Osteocyte (in vitro differentiated cells): ENCODE measurements at regions not wholly inside any gene's neighbourhood (a gene's known extent, or its start where the extent isn't known, plus 50 kb on each side); places are given as distances from the start of the nearest gene placed in this dataset.
A peak's percentile ranks its signal among the peaks of the same experiment; 100 is the strongest.

Experiments
- DNase-seq: peaks from one replicate; pipeline ENCODE4 v3.0.0; 2021; ENCODE audit warnings: mixed read lengths; ENCODE audit not compliant: unreplicated experiment; ENCODE audit errors: extremely low spot score
- H3K27ac Mint-ChIP-seq: one replicate; pipeline ENCODE4 v1.8.0; 2021; ENCODE audit warnings: mild to moderate bottlenecking, mixed read lengths; ENCODE audit not compliant: unreplicated experiment
- H3K27me3 Mint-ChIP-seq: one replicate; pipeline ENCODE4 v1.8.0; 2021; ENCODE audit warnings: mixed read lengths; ENCODE audit not compliant: unreplicated experiment
- H3K36me3 Mint-ChIP-seq: one replicate; pipeline ENCODE4 v1.8.0; 2021; ENCODE audit warnings: mixed read lengths; ENCODE audit not compliant: unreplicated experiment
- H3K4me1 Mint-ChIP-seq: one replicate; pipeline ENCODE4 v1.8.0; 2021; ENCODE audit warnings: mixed read lengths; ENCODE audit not compliant: unreplicated experiment
- H3K4me3 Mint-ChIP-seq: one replicate; pipeline ENCODE4 v1.8.0; 2021; ENCODE audit warnings: mild to moderate bottlenecking, moderate library complexity, mixed read lengths; ENCODE audit not compliant: unreplicated experiment
- H3K9me3 Mint-ChIP-seq: one replicate; pipeline ENCODE4 v1.8.0; 2021; ENCODE audit warnings: mixed read lengths; ENCODE audit not compliant: unreplicated experiment
- TF ChIP-seq, protein P1 (sequence below): fragments of 200-600 bp; sonication (generic); IDR thresholded peaks from 2 replicates; pipeline ENCODE4 v1.5.0; 2021; ENCODE audit warnings: antibody characterized with exemption, mild to moderate bottlenecking, moderate library complexity

DNA sequence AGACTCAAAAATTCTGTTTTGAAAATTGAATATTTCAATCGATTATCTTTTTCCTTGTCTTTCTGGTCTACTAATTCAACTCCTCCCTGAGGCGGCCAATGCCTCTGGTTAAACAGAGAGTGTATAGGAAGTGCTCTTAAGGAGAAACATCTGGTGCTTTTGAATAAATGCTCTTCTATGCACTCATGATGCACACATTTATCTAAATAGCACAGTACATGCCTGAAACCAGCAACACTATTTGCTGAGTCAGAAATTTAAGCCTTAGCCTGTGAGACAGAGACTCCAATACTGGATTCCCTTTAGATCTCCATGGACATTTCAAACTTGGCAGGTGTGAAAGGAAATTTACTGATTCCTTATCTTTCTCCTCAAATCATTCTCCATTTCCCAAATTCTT is 118.6 kb downstream of the SLIT2 start:
- Mint-ChIP-seq H3K27ac (peak overlapping the region; percentile 85), H3K9me3 (no peaks in the 10 kb centered on the region), H3K4me3 (no peak overlapping the region), H3K36me3 (no peaks in the 10 kb centered on the region), H3K27me3 (no peaks in the 10 kb centered on the region), H3K4me1 (peaks cover 60% of the 10 kb centered on the region)
- DNase-seq: no peak
- TF ChIP-seq, protein P1, sequence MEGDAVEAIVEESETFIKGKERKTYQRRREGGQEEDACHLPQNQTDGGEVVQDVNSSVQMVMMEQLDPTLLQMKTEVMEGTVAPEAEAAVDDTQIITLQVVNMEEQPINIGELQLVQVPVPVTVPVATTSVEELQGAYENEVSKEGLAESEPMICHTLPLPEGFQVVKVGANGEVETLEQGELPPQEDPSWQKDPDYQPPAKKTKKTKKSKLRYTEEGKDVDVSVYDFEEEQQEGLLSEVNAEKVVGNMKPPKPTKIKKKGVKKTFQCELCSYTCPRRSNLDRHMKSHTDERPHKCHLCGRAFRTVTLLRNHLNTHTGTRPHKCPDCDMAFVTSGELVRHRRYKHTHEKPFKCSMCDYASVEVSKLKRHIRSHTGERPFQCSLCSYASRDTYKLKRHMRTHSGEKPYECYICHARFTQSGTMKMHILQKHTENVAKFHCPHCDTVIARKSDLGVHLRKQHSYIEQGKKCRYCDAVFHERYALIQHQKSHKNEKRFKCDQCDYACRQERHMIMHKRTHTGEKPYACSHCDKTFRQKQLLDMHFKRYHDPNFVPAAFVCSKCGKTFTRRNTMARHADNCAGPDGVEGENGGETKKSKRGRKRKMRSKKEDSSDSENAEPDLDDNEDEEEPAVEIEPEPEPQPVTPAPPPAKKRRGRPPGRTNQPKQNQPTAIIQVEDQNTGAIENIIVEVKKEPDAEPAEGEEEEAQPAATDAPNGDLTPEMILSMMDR: no peak

DNA sequence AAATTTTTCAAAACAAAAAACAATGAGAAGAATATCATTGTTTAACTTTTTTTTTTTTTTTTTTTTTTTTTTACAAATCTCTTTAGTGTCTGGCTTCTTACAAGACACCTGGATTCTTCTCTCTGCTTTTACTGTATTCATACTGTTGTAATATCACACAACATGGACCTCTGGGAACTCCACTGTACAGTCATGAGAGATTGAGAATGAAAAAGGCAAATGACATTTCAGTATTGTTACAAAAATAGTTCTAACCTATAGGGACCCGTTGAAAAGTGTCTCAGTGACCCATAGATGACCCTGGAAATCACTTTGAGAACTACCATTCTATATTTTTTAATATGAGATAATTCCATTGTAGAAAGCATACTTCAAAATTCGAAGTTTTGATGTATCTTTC is 124.4 kb downstream of the SLIT2 start:
- Mint-ChIP-seq H3K27ac (no peak overlapping the region), H3K9me3 (no peaks in the 10 kb centered on the region), H3K36me3 (no peaks in the 10 kb centered on the region), H3K4me1 (peaks cover 13% of the 10 kb centered on the region), H3K4me3 (no peak overlapping the region), H3K27me3 (no peaks in the 10 kb centered on the region)
- TF ChIP-seq, protein P1: no peak
- DNase-seq: no peak

DNA sequence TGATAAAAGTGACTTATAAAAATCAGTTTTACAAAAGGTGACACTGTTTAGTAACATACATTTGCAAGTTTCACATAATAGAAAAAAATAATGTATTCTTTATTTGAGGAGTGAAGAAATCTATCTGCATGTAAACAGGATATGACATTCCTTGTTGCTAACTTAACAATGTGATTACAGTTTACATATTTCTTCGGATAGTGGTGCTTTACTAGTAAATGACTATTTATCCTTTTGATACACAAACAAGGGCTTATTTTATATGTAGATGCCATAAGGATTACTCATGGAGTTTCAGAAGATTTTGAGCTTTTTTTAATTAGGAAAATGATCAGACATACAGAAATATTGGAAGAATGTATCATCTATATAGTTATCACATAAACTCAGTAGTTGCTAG is 126.5 kb downstream of the SLIT2 start:
- TF ChIP-seq, protein P1: no peak
- Mint-ChIP-seq H3K27ac (no peak overlapping the region), H3K36me3 (no peaks in the 10 kb centered on the region), H3K27me3 (no peaks in the 10 kb centered on the region), H3K4me3 (no peak overlapping the region), H3K4me1 (peaks cover 12% of the 10 kb centered on the region), H3K9me3 (no peaks in the 10 kb centered on the region)
- DNase-seq: no peak

DNA sequence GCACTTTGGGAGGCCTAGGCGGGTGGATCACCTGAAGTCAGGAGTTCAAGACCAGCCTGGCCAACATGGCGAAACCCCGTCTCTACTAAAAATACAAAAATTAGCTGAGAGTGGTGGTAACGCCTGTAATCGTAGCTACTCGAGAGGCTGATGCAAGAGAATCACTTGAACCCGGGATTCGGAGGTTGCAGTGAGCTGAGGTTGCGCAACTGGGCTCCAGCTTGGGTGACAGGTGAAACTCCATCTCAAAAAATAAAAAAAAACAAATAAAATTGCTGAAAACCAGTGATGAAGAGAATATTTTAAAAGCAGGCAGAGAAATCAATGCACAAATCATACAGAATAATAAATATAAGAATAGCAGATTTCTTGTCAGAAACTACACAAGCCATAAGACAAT is 129.3 kb downstream of the SLIT2 start:
- no peak overlapping the region for H3K27ac Mint-ChIP-seq
- H3K9me3 Mint-ChIP-seq: no peaks in the 10 kb centered on the region
- TF ChIP-seq, protein P1: no peak
- no peak overlapping the region for H3K4me3 Mint-ChIP-seq
- DNase-seq: no peak
- H3K27me3 Mint-ChIP-seq: no peaks in the 10 kb centered on the region
- no peaks in the 10 kb centered on the region for H3K36me3 Mint-ChIP-seq
- no peaks in the 10 kb centered on the region for H3K4me1 Mint-ChIP-seq

DNA sequence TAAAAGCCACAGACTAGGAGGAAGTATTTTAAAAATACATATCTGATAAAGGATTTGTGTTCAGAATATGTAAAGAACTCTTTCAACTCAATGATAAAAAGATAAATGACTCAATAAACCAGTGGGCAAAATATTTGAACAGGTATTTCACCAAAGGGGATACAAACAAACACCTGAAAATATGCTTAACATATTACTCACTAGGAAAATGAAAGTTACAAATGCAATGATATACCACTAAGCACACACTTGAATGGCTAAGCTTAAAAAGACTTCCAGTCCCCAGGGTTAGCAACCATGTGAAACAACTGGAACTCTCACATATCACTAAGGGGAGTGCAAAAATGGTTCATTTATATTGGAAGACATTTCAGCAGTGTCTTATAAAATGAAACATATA is 131.6 kb downstream of the SLIT2 start:
- no peak overlapping the region for H3K4me3 Mint-ChIP-seq
- TF ChIP-seq, protein P1: no peak
- no peaks in the 10 kb centered on the region for H3K9me3 Mint-ChIP-seq
- no peaks in the 10 kb centered on the region for H3K4me1 Mint-ChIP-seq
- no peaks in the 10 kb centered on the region for H3K27me3 Mint-ChIP-seq
- no peak for DNase-seq
- no peak overlapping the region for H3K27ac Mint-ChIP-seq
- H3K36me3 Mint-ChIP-seq: no peaks in the 10 kb centered on the region
